Esophagus muscularis mucosa (tissue), 4 donors: ENCODE measurements at regions not wholly inside any gene's neighbourhood (a gene's known extent, or its start where the extent isn't known, plus 50 kb on each side); places are given as distances from the start of the nearest gene placed in this dataset.
"Not testable (repeated sequence)": the region's sequence is repeated elsewhere in the genome, so short reads cannot be mapped to it uniquely, and the experiment has no call there.

Source experiments
- DNase-seq: peaks from one replicate; pipeline ENCODE4 v3.0.0-alpha.2; 2017; ENCODE audit errors: extremely low spot score
- H3K27ac ChIP-seq, 4 donors: fragments of 200-600 bp; sonication (generic); replicated peaks in 1 of 4; 1 replicate in 3 of 4; 2 replicates in 1 of 4; pipeline ENCODE4 v1.5.1; 2016 to 2019; ENCODE audit warnings: mild to moderate bottlenecking in 1 of 4
- H3K27me3 ChIP-seq, 4 donors: fragments of 200-600 bp; sonication (generic); one replicate each; pipeline versions ENCODE4 v1.5.1 to v1.6.0; 2016 to 2019
- H3K36me3 ChIP-seq, 4 donors: fragments of 200-600 bp; sonication (generic); one replicate each; pipeline ENCODE4 v1.5.1; 2016 to 2019
- H3K4me1 ChIP-seq, 4 donors: fragments of 200-600 bp; sonication (generic); one replicate each; pipeline ENCODE4 v1.5.1; 2016 to 2019
- H3K4me3 ChIP-seq, 4 donors: fragments of 200-600 bp; sonication (generic); 1 replicate in 2 of 4; 2 replicates in 2 of 4; pipeline ENCODE4 v1.5.1; 2016 to 2019; ENCODE audit warnings: mild to moderate bottlenecking in 4 of 4, moderate library complexity in 1 of 4
- H3K9me3 ChIP-seq, 4 donors: fragments of 200-600 bp; sonication (generic); 1 replicate in 3 of 4; 2 replicates in 1 of 4; pipeline ENCODE4 v1.5.1; 2016 to 2019
- CTCF ChIP-seq, 3 experiments: fragments of 200-600 bp in 2 of 3; fragments of 450-650 bp in 1 of 3; sonication (generic) in 2 of 3; IDR thresholded peaks; one replicate each; pipeline ENCODE4 v1.5.1; 2017 to 2019; ENCODE audit warnings: antibody characterized with exemption in 3 of 3, mild to moderate bottlenecking in 2 of 3, moderate library complexity in 1 of 3
- EP300 ChIP-seq: sonication (generic); formaldehyde crosslinking; IDR thresholded peaks from one replicate; pipeline ENCODE4 v1.6.1; 2017; ENCODE audit warnings: antibody characterized with exemption
- POLR2A ChIP-seq: fragments of 450-650 bp; IDR thresholded peaks from one replicate; pipeline ENCODE4 v1.6.1; 2017; ENCODE audit warnings: antibody characterized with exemption, moderate library complexity, mild to moderate bottlenecking, low read depth
- POLR2AphosphoS5 ChIP-seq, 2 donors: sonication (generic); formaldehyde crosslinking; IDR thresholded peaks; one replicate each; pipeline ENCODE4 v1.6.1; 2017; ENCODE audit warnings: antibody characterized with exemption in 2 of 2
- WGBS: methylation state at CpG from one replicate; pipeline ENCODE4 v1.1.5; 2018; 5-methylcytosine and 5-hydroxymethylcytosine counted together
- intact Hi-C: fragments of 100-400 bp; cut with DNase I; formaldehyde crosslinking; loops from one replicate; pipeline ENCODE4 v1.15.1; 2023

GRCh38 chr3:48077815-48078214, 61.6 kb upstream of the MAP4 start:
- Histone ChIP-seq H3K27me3 (no peaks in the 10 kb centered on the region), H3K27ac (no peak overlapping the region), H3K4me3 (no peak overlapping the region), H3K9me3 (no peaks in the 10 kb centered on the region), H3K36me3 (peaks cover 0 to 9% (median 2%) of the 10 kb centered on the region in 4 donors), H3K4me1 (peaks cover 29 to 82% (median 51%) of the 10 kb centered on the region in 4 donors)
- DNase-seq, result no peak
- TF ChIP-seq POLR2AphosphoS5 (IDR thresholded peaks at IDR 0.05) (no peak), CTCF (IDR thresholded peaks at IDR 0.05) (no peak), POLR2A (no peak), EP300 (no peak)
- intact Hi-C loops, result no loop called here
- WGBS, result 60% methylated on average over 2 of the region's 2 CpGs

- WGBS, result 92% methylated on average over 2 of the region's 2 CpGs
- Histone ChIP-seq H3K27ac (no peak overlapping the region), H3K4me1 (peaks cover 37 to 77% (median 53%) of the 10 kb centered on the region in 4 donors), H3K4me3 (no peak overlapping the region), H3K27me3 (no peaks in the 10 kb centered on the region), H3K9me3 (no peaks in the 10 kb centered on the region), H3K36me3 (peaks cover 0 to 16% (median 5%) of the 10 kb centered on the region in 4 donors)
- DNase-seq, result no peak
- no peak for TF ChIP-seq POLR2A
- TF ChIP-seq POLR2AphosphoS5 (IDR thresholded peaks at IDR 0.05), result no peak
- TF ChIP-seq EP300, result no peak
- TF ChIP-seq CTCF (IDR thresholded peaks at IDR 0.05), result no peak
- intact Hi-C loops, result no loop called here
Measured at GRCh38 chr3:48070030-48070429, 53.8 kb upstream of the MAP4 start.

GRCh38 chr3:48069339-48069738, 53.1 kb upstream of the MAP4 start:
- intact Hi-C loops, result no loop called here
- no peaks in the 10 kb centered on the region for H3K27me3 ChIP-seq
- DNase-seq, result no peak
- H3K9me3 ChIP-seq, result no peaks in the 10 kb centered on the region
- H3K27ac ChIP-seq, result no peak overlapping the region
- no peak for TF ChIP-seq POLR2AphosphoS5 (IDR thresholded peaks at IDR 0.05)
- no peak for TF ChIP-seq CTCF (IDR thresholded peaks at IDR 0.05)
- TF ChIP-seq POLR2A, result no peak
- TF ChIP-seq EP300, result no peak
- peaks cover 43 to 82% (median 56%) of the 10 kb centered on the region in 4 donors for H3K4me1 ChIP-seq
- no peak overlapping the region for H3K4me3 ChIP-seq
- peaks cover 0 to 16% (median 5%) of the 10 kb centered on the region in 4 donors for H3K36me3 ChIP-seq

- no peak overlapping the region for H3K27ac ChIP-seq
- WGBS, result 56% methylated on average over 1 of the region's 1 CpG
- no peak overlapping the region for H3K4me3 ChIP-seq
- peaks cover 48 to 87% (median 58%) of the 10 kb centered on the region in 4 donors for H3K4me1 ChIP-seq
- H3K27me3 ChIP-seq, result no peaks in the 10 kb centered on the region
- intact Hi-C loops, result no loop called here
- no peak for DNase-seq
- TF ChIP-seq POLR2A, result no peak
- TF ChIP-seq CTCF (IDR thresholded peaks at IDR 0.05), result no peak
- TF ChIP-seq EP300, result no peak
- H3K36me3 ChIP-seq, result peaks cover 0 to 16% (median 5%) of the 10 kb centered on the region in 4 donors
- no peaks in the 10 kb centered on the region for H3K9me3 ChIP-seq
Measured at GRCh38 chr3:48068886-48069285, 52.7 kb upstream of the MAP4 start.

GRCh38 chr3:48068320-48068719, 52.1 kb upstream of the MAP4 start:
- WGBS, result 98% methylated on average over 10 of the region's 10 CpGs
- intact Hi-C loops, H3K9me3 ChIP-seq, H3K27ac ChIP-seq, H3K27me3 ChIP-seq, DNase-seq, H3K4me3 ChIP-seq: not testable (repeated sequence)
- peaks cover 0 to 16% (median 5%) of the 10 kb centered on the region in 4 donors for H3K36me3 ChIP-seq
- H3K4me1 ChIP-seq, result peaks cover 48 to 87% (median 58%) of the 10 kb centered on the region in 4 donors
